AG09309 (cell line): ENCODE measurements at regions not wholly inside any gene's neighbourhood (a gene's known extent, or its start where the extent isn't known, plus 50 kb on each side); places are given as distances from the start of the nearest gene placed in this dataset.
A peak's percentile ranks its signal among the peaks of the same experiment; 100 is the strongest.
"Not testable (repeated sequence)": the region's sequence is repeated elsewhere in the genome, so short reads cannot be mapped to it uniquely, and the experiment has no call there.

Source experiments
- DNase-seq: peaks from one replicate; pipeline ENCODE4 v3.0.0-alpha.2; 2010; ENCODE audit warnings: low read depth
- H3K4me3 ChIP-seq: 2 replicates; pipeline ENCODE4 v1.5.1; 2011; ENCODE audit warnings: mild to moderate bottlenecking, low read depth, low read length, moderate library complexity; ENCODE audit not compliant: control insufficient read depth
- TF ChIP-seq, protein P1 (sequence below): IDR thresholded peaks from 2 replicates; pipeline ENCODE4 v1.5.1; 2011; ENCODE audit warnings: mild to moderate bottlenecking, low read depth, low read length, inconsistent platforms; ENCODE audit not compliant: insufficient read depth, control insufficient read depth; ENCODE audit errors: missing control alignments

DNA sequence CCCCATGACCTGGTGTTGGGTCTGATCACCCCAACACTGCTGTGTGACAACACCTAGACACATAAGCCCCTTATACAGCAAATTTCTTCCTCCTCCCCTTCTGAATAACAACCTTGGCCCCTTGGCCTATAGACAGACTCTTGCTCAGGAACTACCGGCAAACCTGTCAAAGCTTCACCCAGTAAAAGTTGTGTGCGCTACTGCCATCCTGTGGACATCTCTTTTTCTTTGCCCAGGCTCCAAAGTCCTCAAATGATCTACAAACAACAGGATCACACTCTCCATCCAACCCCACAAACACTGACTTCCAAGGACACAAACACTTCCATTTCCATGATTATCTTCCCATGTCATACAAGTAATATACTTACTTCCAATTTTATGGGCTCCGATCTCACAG is 1265.8 kb downstream of the RPIA start:
- TF ChIP-seq, protein P1, sequence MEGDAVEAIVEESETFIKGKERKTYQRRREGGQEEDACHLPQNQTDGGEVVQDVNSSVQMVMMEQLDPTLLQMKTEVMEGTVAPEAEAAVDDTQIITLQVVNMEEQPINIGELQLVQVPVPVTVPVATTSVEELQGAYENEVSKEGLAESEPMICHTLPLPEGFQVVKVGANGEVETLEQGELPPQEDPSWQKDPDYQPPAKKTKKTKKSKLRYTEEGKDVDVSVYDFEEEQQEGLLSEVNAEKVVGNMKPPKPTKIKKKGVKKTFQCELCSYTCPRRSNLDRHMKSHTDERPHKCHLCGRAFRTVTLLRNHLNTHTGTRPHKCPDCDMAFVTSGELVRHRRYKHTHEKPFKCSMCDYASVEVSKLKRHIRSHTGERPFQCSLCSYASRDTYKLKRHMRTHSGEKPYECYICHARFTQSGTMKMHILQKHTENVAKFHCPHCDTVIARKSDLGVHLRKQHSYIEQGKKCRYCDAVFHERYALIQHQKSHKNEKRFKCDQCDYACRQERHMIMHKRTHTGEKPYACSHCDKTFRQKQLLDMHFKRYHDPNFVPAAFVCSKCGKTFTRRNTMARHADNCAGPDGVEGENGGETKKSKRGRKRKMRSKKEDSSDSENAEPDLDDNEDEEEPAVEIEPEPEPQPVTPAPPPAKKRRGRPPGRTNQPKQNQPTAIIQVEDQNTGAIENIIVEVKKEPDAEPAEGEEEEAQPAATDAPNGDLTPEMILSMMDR, result peak; percentile 32
- not testable (repeated sequence) for DNase-seq, H3K4me3 ChIP-seq

DNA sequence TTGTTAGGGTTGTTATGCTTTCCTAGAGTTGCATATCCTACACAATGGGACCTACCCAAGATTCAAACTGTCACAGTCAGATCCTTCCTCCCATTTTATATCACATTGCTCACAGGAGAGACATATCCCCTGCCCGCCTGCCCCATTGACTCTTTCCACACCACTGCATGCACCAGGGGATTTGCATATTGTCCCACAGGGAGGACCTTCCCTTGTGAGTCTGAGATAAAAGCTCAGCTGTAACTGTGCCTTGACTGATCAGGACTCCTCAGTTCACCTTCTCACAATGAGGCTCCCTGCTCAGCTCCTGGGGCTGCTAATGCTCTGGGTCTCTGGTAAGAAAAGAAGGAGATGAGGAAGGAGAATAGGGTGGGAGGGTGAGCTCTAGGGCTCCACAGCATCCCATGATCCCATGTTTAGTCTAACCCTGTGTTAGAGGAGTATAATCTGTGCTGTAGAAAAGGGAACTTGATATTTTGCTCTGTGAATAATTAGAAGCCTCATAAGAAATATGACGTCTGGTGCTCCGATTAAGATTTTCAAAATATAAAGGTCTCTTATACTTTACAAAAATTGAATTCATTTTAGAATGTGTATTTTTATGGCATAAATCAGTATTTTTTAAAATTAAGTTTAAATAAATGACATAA is 1268.4 kb downstream of the RPIA start:
- not testable (repeated sequence) for H3K4me3 ChIP-seq, DNase-seq

DNA sequence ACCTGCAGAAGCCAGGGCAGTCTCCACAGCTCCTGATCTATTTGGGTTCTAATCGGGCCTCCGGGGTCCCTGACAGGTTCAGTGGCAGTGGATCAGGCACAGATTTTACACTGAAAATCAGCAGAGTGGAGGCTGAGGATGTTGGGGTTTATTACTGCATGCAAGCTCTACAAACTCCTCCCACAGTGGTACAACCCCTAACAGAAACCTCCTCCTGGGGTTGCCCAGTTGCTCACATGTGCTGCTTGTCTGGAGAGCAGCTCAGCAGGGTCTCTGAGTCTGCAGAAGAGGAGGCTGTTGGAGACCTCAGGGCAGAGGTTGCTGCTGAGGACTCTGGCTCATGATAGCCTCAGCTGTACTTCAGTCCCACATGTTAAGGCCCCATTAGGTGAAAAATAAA is 1269.1 kb downstream of the RPIA start:
- DNase-seq, H3K4me3 ChIP-seq: not testable (repeated sequence)

DNA sequence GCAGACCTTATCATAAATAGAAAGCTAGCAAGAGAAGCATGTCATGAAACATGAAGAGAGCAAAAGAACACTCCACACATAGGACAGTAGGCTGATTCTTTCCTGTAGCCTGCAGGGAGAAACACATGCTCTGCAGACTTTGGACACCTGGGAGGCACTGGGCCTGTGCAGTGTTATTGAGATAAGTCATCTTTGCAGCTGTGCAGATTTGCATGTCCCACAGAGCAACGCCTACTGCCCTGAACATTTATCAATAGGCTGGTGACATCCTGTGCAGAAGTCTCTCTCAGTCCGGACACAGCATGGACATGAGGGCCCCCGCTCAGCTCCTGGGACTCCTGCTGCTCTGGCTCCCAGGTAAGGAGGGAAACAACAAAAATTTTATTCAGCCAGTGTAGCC is 1277.1 kb downstream of the RPIA start:
- H3K4me3 ChIP-seq, result not testable (repeated sequence)

GRCh38 chr2:89969190-89969589 is 1277.7 kb downstream of the RPIA start:
- DNase-seq, H3K4me3 ChIP-seq: not testable (repeated sequence)

More for the DNA sequence above, 1277.1 kb downstream of the RPIA start:
- not testable (repeated sequence) for DNase-seq

DNA sequence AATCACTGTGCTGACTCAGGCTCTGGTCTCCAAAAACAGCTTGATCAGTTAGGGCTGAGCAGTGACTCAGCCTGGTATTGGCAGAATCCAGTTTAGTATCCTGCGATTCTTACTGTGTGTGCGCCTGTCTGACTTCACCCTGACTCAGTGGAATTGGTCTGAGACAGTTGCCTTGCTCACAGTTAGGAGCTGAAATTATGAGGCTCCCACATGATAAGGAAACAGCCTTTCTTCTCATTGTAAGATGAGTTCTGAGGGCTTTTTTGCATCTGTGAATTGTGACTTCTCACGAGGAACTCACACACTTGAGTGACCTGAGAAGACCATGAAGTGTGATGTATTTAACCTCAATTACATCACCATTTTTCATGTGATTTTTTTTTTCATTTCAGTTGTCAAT is 1282.4 kb downstream of the RPIA start:
- H3K4me3 ChIP-seq, result not testable (repeated sequence)
- peak; percentile 81 for DNase-seq

GRCh38 chr2:89979826-89980537 is 1288.5 kb downstream of the RPIA start:
- not testable (repeated sequence) for DNase-seq, H3K4me3 ChIP-seq

- H3K4me3 ChIP-seq, DNase-seq: not testable (repeated sequence)
These were observed 1290.8 kb downstream of the RPIA start for GRCh38 chr2:89982246-89982645.

- not testable (repeated sequence) for H3K4me3 ChIP-seq, DNase-seq
These were observed 1294.2 kb downstream of the RPIA start for GRCh38 chr2:89985650-89986049.

- not testable (repeated sequence) for H3K4me3 ChIP-seq, DNase-seq
These were observed 1295.1 kb downstream of the RPIA start for GRCh38 chr2:89986532-89986931.

DNA sequence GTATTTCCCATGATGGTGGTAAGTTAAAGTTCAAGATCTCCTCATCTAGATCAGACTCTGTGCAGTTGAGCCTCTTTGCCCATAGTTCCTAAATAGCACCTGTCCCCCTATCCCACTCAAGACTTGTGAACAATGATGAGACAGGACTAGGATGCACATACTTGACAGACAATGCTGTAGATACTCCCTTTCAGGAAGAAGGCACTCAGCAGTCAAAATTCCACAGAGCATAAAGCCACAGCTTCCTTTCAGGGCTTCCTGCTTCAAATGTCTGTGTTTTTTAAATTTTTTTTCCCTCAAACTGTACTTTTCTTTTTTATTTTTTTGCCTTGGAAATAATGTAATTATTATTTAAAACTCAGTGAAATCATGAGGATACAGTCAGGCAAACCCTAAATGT is 1305.3 kb downstream of the RPIA start:
- not testable (repeated sequence) for DNase-seq, H3K4me3 ChIP-seq

- not testable (repeated sequence) for H3K4me3 ChIP-seq, DNase-seq
These were observed 1313.1 kb downstream of the RPIA start for GRCh38 chr2:90004553-90004952.

- H3K4me3 ChIP-seq, DNase-seq: not testable (repeated sequence)
These were observed 1319.1 kb downstream of the RPIA start for GRCh38 chr2:90010442-90011100.

DNA sequence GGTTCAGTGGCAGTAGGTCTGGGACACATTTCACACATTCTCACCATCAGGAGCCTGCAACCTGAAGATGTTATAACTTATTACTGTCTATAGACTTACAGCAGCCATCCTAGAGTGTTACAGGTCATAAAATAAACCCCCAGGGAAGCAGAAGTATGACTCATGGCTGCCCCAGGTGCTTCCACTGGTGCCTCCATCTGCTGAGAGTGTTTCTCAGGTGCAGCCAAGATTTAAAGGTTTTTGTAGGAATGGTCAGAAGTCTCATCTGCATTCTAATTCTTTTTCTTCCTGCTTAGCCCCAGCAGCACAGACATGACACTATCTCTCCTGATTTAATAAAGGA is 1319.6 kb downstream of the RPIA start:
- not testable (repeated sequence) for DNase-seq, H3K4me3 ChIP-seq

- not testable (repeated sequence) for DNase-seq, H3K4me3 ChIP-seq
These were observed 1328.4 kb downstream of the RPIA start for GRCh38 chr2:90019908-90020307.

GRCh38 chr2:90021234-90021633 is 1329.8 kb downstream of the RPIA start:
- not testable (repeated sequence) for DNase-seq, H3K4me3 ChIP-seq

- H3K4me3 ChIP-seq, DNase-seq: not testable (repeated sequence)
These were observed 1335.8 kb downstream of the RPIA start for GRCh38 chr2:90027231-90027643.
